GM10248 (cell line): ENCODE measurements at regions not wholly inside any gene's neighbourhood (a gene's known extent, or its start where the extent isn't known, plus 50 kb on each side); places are given as distances from the start of the nearest gene placed in this dataset.

Source experiments
- CTCF ChIA-PET: fragments of 300-600 bp; sonication (Branson Sonifier 250); formaldehyde crosslinking; extraction: SDS; loops from one replicate; lab custom pipeline; 2021; ENCODE audit warnings: antibody characterized with exemption; lab: Yijun Ruan, JAX
- POLR2A ChIA-PET: fragments of 350-650 bp; sonication (Branson Sonifier 250); formaldehyde crosslinking; extraction: SDS; loops from one replicate; lab custom pipeline; 2020; ENCODE audit warnings: antibody characterized with exemption; lab: Yijun Ruan, JAX
- DNase-seq: peaks from one replicate; pipeline ENCODE4 v3.0.0; 2012; ENCODE audit errors: extremely low spot score
- CTCF ChIP-seq: IDR thresholded peaks from 2 replicates; pipeline ENCODE4 v1.5.1; 2012; ENCODE audit warnings: mild to moderate bottlenecking, low read depth; ENCODE audit errors: extremely low read depth, missing control alignments, control extremely low read depth

GRCh38 chr4:138964716-138965426 is 50.7 kb upstream of the NOCT start:
- ChIA-PET POLR2A (no interaction called here), CTCF (interaction anchor here (1.3 to 2.0 kb wide), 2 partner anchors 8 to 27 kb away, joined by 3 to 4 read pairs; no protein-coding TSS in a partner anchor)
- DNase-seq = no peak
- no peak for TF ChIP-seq CTCF

GRCh38 chr4:138963412-138963811 is 52.2 kb upstream of the NOCT start:
- CTCF ChIA-PET = no interaction called here
- POLR2A ChIA-PET = no interaction called here
- no peak for DNase-seq
- no peak for TF ChIP-seq CTCF

- no peak for DNase-seq
- TF ChIP-seq CTCF = no peak
- ChIA-PET POLR2A (no interaction called here), CTCF (interaction anchor here (1.2 to 1.3 kb wide), 2 partner anchors 11 to 90 kb away, joined by 3 to 4 read pairs; no protein-coding TSS in a partner anchor)
Observed at GRCh38 chr4:138961664-138962063, 53.9 kb upstream of the NOCT start.

- POLR2A ChIA-PET = no interaction called here
- no peak for DNase-seq
Observed at GRCh38 chr4:138961129-138961528, 54.5 kb upstream of the NOCT start.

GRCh38 chr4:138960175-138960710 is 55.3 kb upstream of the NOCT start:
- ChIA-PET CTCF (no interaction called here), POLR2A (no interaction called here)
- no peak for DNase-seq
- no peak for TF ChIP-seq CTCF

More at GRCh38 chr4:138961129-138961528, 54.5 kb upstream of the NOCT start:
- TF ChIP-seq CTCF = no peak
- CTCF ChIA-PET = interaction anchor here (1.2 to 1.3 kb wide), 2 partner anchors 12 to 90 kb away, joined by 3 to 4 read pairs; no protein-coding TSS in a partner anchor

GRCh38 chr4:138959097-138959815 is 56.3 kb upstream of the NOCT start:
- CTCF ChIA-PET = no interaction called here
- no peak for TF ChIP-seq CTCF
- DNase-seq = no peak
- POLR2A ChIA-PET = no interaction called here
